OCI-LY7 (cell line): ENCODE measurements at regions not wholly inside any gene's neighbourhood (a gene's known extent, or its start where the extent isn't known, plus 50 kb on each side); places are given as distances from the start of the nearest gene placed in this dataset.

Experiments
- BruUV-seq: library from RNA; stranded (reverse); fragments of 400-500 nt; replicated peaks from 2 replicates; lab custom pipeline; 2021; lab: Mats Ljungman, UMichigan
- CTCF ChIA-PET: fragments of 300-600 bp; sonication (Branson Sonifier 250); formaldehyde crosslinking; loops from one replicate; lab custom pipeline; 2022; ENCODE audit warnings: antibody characterized with exemption; ENCODE audit not compliant: unreplicated experiment; lab: Charles Lee
- POLR2A ChIA-PET: fragments of 300-600 bp; sonication (Branson Sonifier 250); formaldehyde crosslinking; loops from one replicate; lab custom pipeline; 2022; ENCODE audit warnings: antibody characterized with exemption; lab: Charles Lee
- DNase-seq: peaks from one replicate; pipeline ENCODE4 v3.0.0-alpha.2; 2015; ENCODE audit warnings: low spot score
- H2AFZ ChIP-seq: fragments of 200-600 bp; sonication (generic), shearing (Covaris generic); 2 replicates; pipeline ENCODE4 v1.6.1; 2014; ENCODE audit warnings: mild to moderate bottlenecking, antibody characterized with exemption, low read length, moderate library complexity
- H3K27ac ChIP-seq: fragments of 200-600 bp; sonication (generic); 2 replicates; pipeline ENCODE4 v1.5.1; 2014; ENCODE audit warnings: mixed run types, low read depth, mild to moderate bottlenecking, moderate library complexity, low read length, inconsistent platforms; ENCODE audit not compliant: poor library complexity, severe bottlenecking
- H3K36me3 ChIP-seq: fragments of 200-600 bp; sonication (generic); 2 replicates; pipeline ENCODE4 v1.6.1; 2014; ENCODE audit warnings: mild to moderate bottlenecking, antibody characterized with exemption, low read length, moderate library complexity, mixed read lengths; ENCODE audit not compliant: insufficient read depth
- H3K4me1 ChIP-seq: fragments of 200-600 bp; sonication (generic); 2 replicates; pipeline ENCODE4 v1.5.1; 2014; ENCODE audit warnings: mild to moderate bottlenecking, low read length; ENCODE audit not compliant: insufficient read depth, poor library complexity, severe bottlenecking
- H3K4me2 ChIP-seq: fragments of 200-600 bp; sonication (generic); 2 replicates; pipeline ENCODE4 v1.6.1; 2014; ENCODE audit warnings: mild to moderate bottlenecking, low read length
- H3K4me3 ChIP-seq: fragments of 200-600 bp; sonication (generic); 2 replicates; pipeline ENCODE4 v1.5.1; 2014; ENCODE audit warnings: mild to moderate bottlenecking, low read depth, low read length; ENCODE audit not compliant: poor library complexity, severe bottlenecking
- H3K79me2 ChIP-seq: fragments of 200-600 bp; sonication (generic); 2 replicates; pipeline ENCODE4 v1.6.1; 2016; ENCODE audit warnings: low read depth, mild to moderate bottlenecking, low read length, moderate library complexity, mixed read lengths; ENCODE audit not compliant: insufficient read depth
- H3K9me2 ChIP-seq: fragments of 200-600 bp; sonication (generic); 2 replicates; pipeline ENCODE4 v1.6.1; 2016; ENCODE audit warnings: mild to moderate bottlenecking, low read length, mixed read lengths; ENCODE audit not compliant: insufficient read depth
- H3K9me3 ChIP-seq: fragments of 200-600 bp; sonication (generic); 2 replicates; pipeline ENCODE4 v1.6.1; 2014; ENCODE audit warnings: mild to moderate bottlenecking, mixed run types, low read length, mixed read lengths
- H4K20me1 ChIP-seq: fragments of 200-600 bp; sonication (generic); 2 replicates; pipeline ENCODE4 v1.6.1; 2014; ENCODE audit warnings: mild to moderate bottlenecking, antibody characterized with exemption, low read length, moderate library complexity, mixed read lengths; ENCODE audit not compliant: insufficient read depth
- CTCF ChIP-seq: fragments of 200-600 bp; sonication (generic); conservative IDR thresholded peaks from 2 replicates; pipeline ENCODE4 v1.5.1; 2014; ENCODE audit warnings: mild to moderate bottlenecking, antibody characterized with exemption, low read length, moderate library complexity, mixed read lengths
- EZH2phosphoT487 ChIP-seq: fragments of 200-600 bp; sonication (generic); IDR thresholded peaks from 2 replicates; pipeline ENCODE4 v1.6.1; 2018; ENCODE audit warnings: low read depth, borderline replicate concordance, mild to moderate bottlenecking, mixed run types, antibody characterized with exemption, low read length, moderate library complexity, mixed read lengths
- intact Hi-C: fragments of 100-400 bp; cut with micrococcal nuclease; formaldehyde crosslinking; loops from one replicate; pipeline ENCODE4 v1.10.0; 2022; ENCODE audit not compliant: unreplicated experiment

- no peak overlapping the region for H3K27ac ChIP-seq
- DNase-seq: no peak
- intact Hi-C loops: no loop called here
- H3K4me2 ChIP-seq: no peak overlapping the region
- H2AFZ ChIP-seq: no peak overlapping the region
- no TSS peak for BruUV-seq
- no peaks in the 10 kb centered on the region for H3K9me3 ChIP-seq
- ChIA-PET POLR2A (interaction anchor here (1.1 to 1.5 kb wide), 3 partner anchors 10 to 25 kb away, joined by 3 to 4 read pairs (median 3); no protein-coding TSS in a partner anchor), CTCF (no interaction called here)
- no peak for TF ChIP-seq EZH2phosphoT487
- TF ChIP-seq CTCF: no peak
- no peak overlapping the region for H3K4me3 ChIP-seq
- no peaks in the 10 kb centered on the region for H4K20me1 ChIP-seq
- no peaks in the 10 kb centered on the region for H3K4me1 ChIP-seq
- no peaks in the 10 kb centered on the region for H3K79me2 ChIP-seq
- H3K9me2 ChIP-seq: no peaks in the 10 kb centered on the region
- no peaks in the 10 kb centered on the region for H3K36me3 ChIP-seq
Observed at GRCh38 chr15:55044162-55044561, 152.6 kb downstream of the RSL24D1 start.

GRCh38 chr15:55037071-55037470 is 159.7 kb downstream of the RSL24D1 start:
- POLR2A ChIA-PET: interaction anchor here (0.7 kb wide), 1 partner anchor 1082 kb away, joined by 3 read pairs; no protein-coding TSS in a partner anchor
- Histone ChIP-seq H3K4me2 (no peak overlapping the region), H3K4me3 (no peak overlapping the region), H3K36me3 (no peaks in the 10 kb centered on the region), H4K20me1 (no peaks in the 10 kb centered on the region), H3K27ac (no peak overlapping the region), H3K4me1 (no peaks in the 10 kb centered on the region), H3K9me3 (no peaks in the 10 kb centered on the region), H3K9me2 (no peaks in the 10 kb centered on the region), H2AFZ (no peak overlapping the region), H3K79me2 (no peaks in the 10 kb centered on the region)
- DNase-seq: no peak
- TF ChIP-seq CTCF (no peak), EZH2phosphoT487 (no peak)
- intact Hi-C loops: no loop called here
- no TSS peak for BruUV-seq
- CTCF ChIA-PET: no interaction called here

- DNase-seq: no peak
- intact Hi-C loops: no loop called here
- Histone ChIP-seq H3K36me3 (no peaks in the 10 kb centered on the region), H4K20me1 (no peaks in the 10 kb centered on the region), H3K27ac (no peak overlapping the region), H3K4me1 (no peaks in the 10 kb centered on the region), H2AFZ (no peak overlapping the region), H3K4me3 (no peak overlapping the region), H3K9me3 (no peaks in the 10 kb centered on the region), H3K4me2 (no peak overlapping the region), H3K79me2 (no peaks in the 10 kb centered on the region), H3K9me2 (no peaks in the 10 kb centered on the region)
- ChIA-PET CTCF (no interaction called here), POLR2A (no interaction called here)
- no TSS peak for BruUV-seq
- TF ChIP-seq CTCF (no peak), EZH2phosphoT487 (no peak)
Observed at GRCh38 chr15:55035749-55036148, 161.0 kb downstream of the RSL24D1 start.
